GM11168 (cell line): ENCODE measurements at regions not wholly inside any gene's neighbourhood (a gene's known extent, or its start where the extent isn't known, plus 50 kb on each side); places are given as distances from the start of the nearest gene placed in this dataset.

Experiments used
- in situ Hi-C: fragments of 300-500 bp; cut with MboI; formaldehyde crosslinking; loops from one replicate; pipeline ENCODE4 v1.12.0; 2022; ENCODE audit warnings: low sequenced_read_pairs; ENCODE audit not compliant: unreplicated experiment

GRCh38 chr1:195064358-195064757 lies 1543.9 kb downstream of the KCNT2 start:
- in situ Hi-C loops, result no loop called here

GRCh38 chr1:195054217-195054687 lies 1554.0 kb downstream of the KCNT2 start:
- in situ Hi-C loops, result no loop called here

GRCh38 chr1:195053478-195053877 lies 1554.8 kb downstream of the KCNT2 start:
- in situ Hi-C loops, result no loop called here

DNA sequence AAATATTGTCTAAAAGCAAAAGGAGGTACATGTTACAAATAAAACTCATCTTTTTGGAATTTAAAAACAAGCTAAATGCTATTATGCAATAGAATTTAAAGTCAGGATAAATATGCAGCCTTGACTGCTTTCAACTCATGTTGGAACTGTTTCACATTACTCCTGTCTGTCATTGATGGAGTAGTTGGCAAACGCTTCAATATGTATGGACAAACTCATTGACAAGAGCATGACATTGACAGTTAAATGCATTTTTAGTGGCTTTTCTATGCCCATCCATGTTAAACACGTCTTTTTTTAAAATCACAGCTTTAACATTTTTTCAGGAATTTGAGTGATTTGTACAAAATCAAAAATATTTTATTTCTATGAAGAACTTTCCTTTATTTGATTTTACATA lies 1560.5 kb downstream of the KCNT2 start:
- in situ Hi-C loops, result no loop called here

- in situ Hi-C loops, result no loop called here
These were observed 1563.2 kb downstream of the KCNT2 start for GRCh38 chr1:195045072-195045471.

- in situ Hi-C loops, result no loop called here
These were observed 1577.4 kb downstream of the KCNT2 start for GRCh38 chr1:195030793-195031192.

GRCh38 chr1:195026792-195027191 lies 1581.4 kb downstream of the KCNT2 start:
- in situ Hi-C loops, result no loop called here

GRCh38 chr1:195019385-195019784 lies 1588.9 kb downstream of the KCNT2 start:
- in situ Hi-C loops, result no loop called here

GRCh38 chr1:195012995-195013394 lies 1595.2 kb downstream of the KCNT2 start:
- in situ Hi-C loops, result no loop called here

GRCh38 chr1:195005338-195005737 lies 1602.9 kb downstream of the KCNT2 start:
- in situ Hi-C loops, result no loop called here

DNA sequence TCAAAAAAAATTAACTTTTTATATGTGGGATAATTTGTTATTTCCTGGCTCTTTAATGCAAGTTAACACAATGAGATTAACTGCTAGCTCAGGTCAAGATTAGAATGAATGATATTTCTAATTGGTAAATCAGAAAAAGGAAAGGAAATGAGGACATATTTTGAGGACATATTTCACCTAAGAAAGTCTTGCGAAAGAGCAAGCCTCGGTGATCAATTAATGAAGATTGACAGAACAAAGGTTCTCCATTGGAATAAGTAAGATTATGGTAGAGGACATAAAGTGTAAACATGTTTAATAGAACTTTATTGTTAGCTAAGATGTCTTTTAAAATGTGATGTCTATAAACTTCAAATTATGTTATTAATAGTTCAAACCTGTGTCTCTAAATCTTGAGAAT lies 1617.8 kb downstream of the KCNT2 start:
- in situ Hi-C loops, result no loop called here

DNA sequence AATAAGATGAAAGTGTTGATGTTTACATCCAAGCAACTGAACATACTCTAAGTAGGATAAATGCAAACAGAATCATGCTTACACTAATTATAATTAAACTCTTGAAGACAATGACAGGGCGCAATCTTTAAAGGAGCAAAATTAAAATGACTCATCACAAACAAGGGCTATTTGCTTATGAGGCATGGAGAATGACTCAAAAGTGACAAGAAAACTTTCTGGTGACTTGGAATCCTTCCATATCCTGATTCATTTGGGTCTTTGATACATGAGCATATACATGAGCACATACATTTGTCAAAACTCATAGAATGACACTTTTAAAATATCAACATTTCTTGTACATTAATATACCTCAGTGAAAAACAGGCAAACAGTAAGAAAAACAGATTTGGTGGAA lies 1632.3 kb downstream of the KCNT2 start:
- in situ Hi-C loops, result no loop called here

- in situ Hi-C loops, result no loop called here
These were observed 1639.3 kb downstream of the KCNT2 start for GRCh38 chr1:194968916-194969315.

GRCh38 chr1:194959795-194960194 lies 1648.4 kb downstream of the KCNT2 start:
- in situ Hi-C loops, result no loop called here

GRCh38 chr1:194952171-194952570 lies 1656.1 kb downstream of the KCNT2 start:
- in situ Hi-C loops, result no loop called here

GRCh38 chr1:194950584-194950983 lies 1657.7 kb downstream of the KCNT2 start:
- in situ Hi-C loops, result no loop called here

DNA sequence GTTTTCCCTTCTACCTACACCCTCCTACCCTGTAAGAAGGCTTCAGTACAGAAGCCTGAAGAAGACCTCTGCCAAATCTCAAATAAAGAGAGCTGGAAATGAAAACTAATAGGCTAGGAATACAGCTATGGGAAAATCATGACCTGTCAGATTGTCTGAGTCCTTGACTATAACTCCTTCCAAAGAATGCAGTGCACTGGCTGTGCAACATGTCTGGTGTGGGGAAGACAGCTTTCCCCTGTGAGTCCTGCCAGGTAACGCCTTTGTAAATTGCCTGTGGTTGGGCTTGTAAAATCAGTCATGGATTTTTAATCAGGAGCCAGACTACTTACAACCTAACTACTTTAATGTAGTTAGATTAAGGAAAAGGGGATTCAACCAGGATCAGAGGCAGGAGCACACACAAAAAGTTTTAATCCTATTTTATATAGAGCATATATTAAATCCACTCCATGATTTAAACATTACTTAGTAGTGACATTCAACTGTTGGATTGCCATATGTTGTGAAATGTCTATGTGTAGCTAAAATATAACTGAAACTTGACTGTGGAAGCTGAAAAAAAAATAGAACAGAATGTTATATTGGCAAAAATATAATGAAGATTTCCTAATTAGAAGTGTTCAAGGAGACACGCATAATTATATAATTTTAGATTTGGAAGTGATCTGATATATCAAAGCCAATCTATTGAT lies 1667.8 kb downstream of the KCNT2 start:
- in situ Hi-C loops, result no loop called here

GRCh38 chr1:194935864-194936263 lies 1672.4 kb downstream of the KCNT2 start:
- in situ Hi-C loops, result no loop called here

- in situ Hi-C loops, result no loop called here
These were observed 1677.1 kb downstream of the KCNT2 start for GRCh38 chr1:194931166-194931565.

GRCh38 chr1:194930132-194930531 lies 1678.1 kb downstream of the KCNT2 start:
- in situ Hi-C loops, result no loop called here

GRCh38 chr1:194929357-194929756 lies 1678.9 kb downstream of the KCNT2 start:
- in situ Hi-C loops, result no loop called here

DNA sequence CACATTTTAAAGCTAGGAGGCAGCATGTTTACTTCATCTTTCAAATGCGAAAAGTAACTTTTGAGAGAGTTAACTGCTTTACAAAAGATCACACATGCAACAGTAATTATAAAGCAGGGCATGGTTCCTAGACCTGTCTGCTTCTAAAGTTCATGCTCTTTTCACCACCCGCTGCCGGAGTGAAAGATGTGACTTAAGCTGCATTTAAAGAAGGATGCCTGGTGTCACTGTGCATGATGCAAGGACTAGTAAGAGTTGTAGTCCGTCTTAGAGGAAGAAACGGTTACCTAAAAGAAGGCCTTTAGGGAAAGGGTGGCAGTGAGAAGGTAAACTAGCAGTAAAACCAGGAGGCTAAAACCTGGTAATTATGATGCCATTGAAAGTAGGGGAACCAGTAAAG lies 1689.1 kb downstream of the KCNT2 start:
- in situ Hi-C loops, result no loop called here
